Suppressor macrophage treated with lipopolysaccharide for 1 hour (primary cell): ENCODE measurements at regions not wholly inside any gene's neighbourhood (a gene's known extent, or its start where the extent isn't known, plus 50 kb on each side); places are given as distances from the start of the nearest gene placed in this dataset.

ENCODE experiments used
- DNase-seq, 3 donors: peaks; one replicate each; pipeline ENCODE4 v3.0.0-alpha.2; 2020 to 2022

DNA sequence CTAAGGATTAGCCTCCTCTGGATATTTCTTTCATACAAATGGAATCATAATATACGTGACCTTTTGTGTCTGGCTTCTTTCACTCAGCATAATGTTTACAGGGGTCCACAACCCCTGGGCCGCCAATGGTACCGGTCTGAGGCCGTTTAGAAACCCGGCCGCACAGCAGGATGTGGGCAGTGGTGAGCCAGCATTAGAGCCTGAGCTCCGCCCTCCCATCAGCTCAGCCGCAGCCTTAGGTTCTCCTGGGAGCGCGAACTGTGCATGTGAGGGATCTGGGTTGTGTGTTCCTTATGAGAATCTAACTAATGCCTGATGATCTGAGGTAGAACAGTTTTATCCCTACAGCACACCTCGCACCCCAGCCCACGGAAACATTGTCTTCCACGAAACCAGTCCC, 229.7 kb downstream of the ICE1 start:
- DNase-seq: no peak

DNA sequence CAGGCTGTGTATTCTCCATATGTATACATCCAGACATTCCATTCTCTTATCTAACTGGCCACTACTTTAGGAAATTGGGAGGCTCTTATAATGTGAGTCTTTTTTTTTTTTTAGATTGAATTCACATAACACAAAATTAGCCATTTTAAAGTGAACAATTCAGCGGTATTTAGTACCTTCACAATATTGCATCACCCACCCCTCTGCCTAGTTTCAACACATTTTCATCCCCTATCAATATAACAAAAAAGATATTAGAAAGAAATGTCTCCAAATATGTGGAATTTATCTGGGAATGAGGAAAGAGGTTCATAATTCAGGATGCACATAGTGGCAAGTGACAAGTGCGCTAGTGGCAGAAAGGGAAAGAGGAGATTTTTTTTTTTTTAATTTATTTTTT, 228.5 kb downstream of the ICE1 start:
- DNase-seq: no peak

DNA sequence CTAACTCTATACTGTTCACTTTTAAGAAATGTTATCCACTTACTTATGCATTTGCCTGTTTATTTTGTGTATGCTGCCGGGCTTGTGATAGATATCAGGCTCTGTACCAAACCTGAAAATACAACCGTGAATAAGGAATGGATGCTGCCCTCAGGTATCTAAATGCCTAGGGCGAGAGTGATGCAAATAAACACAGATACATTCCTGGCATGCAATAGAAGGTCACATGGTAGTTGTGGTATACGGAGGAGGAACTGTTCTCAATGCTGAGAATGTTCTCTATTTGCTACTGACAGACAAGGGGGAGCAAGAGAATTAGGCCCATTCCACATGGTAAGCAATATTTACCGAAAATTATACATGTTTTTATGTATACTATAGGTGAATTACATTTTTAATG, 227.8 kb downstream of the ICE1 start:
- no peak for DNase-seq

DNA sequence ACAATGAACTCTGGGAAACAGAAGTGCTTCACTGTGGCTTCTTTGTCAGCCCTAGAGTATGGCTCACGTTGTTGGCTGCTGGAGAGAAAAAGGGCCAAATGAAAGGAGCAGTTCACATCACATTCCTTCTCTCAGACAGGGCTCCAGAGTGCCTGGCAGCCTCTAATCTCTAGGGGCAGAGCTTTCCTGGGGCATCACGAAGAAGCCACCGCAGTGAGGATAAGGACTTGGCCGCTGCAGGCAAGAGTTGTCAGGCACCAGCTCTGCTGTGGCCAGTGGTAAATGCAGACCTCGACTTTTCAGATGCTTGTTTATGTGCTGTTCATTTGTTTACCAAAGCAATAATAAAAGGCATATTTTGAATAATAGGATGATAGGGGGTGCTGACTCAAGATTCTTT, 227.2 kb downstream of the ICE1 start:
- DNase-seq: no peak

DNA sequence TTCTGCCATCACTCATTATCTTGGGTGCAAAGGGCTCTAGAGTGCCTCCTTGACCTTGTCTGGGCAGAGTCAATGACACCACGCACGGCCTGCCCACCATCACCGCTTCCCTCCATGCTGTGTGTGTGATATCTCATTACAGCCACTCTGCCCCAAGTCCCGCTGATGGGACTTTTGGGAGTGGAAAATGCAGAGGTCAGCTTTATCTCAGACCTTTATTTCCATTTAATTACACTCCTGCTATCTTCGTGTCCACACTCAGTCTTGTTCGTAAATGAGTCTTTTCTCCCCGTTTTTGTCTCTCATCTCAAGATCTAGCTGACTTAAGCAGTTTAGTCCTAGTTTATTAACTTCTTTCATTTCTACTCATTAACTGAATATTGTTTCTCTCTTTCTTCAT, 226.2 kb downstream of the ICE1 start:
- DNase-seq: no peak

DNA sequence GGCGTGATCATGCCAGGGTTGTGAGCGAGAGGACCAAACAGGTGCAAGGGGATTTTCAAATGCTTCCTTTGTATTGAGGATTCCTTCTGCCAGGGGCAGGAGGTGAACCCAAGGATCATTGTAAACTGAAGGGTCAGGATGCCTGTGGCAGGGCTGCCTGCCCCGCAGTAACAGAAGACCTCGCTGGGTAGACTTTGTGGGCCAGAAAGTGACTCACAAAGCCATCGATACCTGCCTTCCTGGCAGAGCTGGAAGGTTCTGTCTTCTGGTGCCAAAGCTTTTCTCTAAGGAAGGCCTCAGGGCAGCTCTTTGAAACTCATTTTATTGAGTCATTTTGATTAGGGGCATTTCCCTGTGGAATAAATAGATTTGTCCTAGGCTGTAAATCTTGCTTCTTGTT, 223.4 kb downstream of the ICE1 start:
- DNase-seq: no peak

DNA sequence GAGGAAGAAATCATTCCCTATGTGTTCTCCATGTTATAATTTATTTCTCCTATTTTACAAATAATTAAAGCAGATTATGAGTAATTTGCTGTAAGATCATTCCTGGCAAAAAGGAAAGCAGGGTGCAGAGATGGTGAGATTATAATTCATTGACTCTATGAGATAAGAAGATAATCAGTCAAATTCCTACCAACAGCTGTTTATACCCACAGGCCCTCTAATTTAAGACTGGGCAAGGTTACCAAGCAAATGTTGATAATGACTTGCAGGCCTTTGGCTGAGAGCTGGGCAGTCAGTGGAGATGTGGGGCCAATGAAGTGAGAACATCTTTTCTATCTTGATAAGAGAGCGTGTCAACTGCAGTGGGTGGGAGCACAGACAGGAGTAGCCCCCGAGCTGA, 222.7 kb downstream of the ICE1 start:
- DNase-seq: no peak

DNA sequence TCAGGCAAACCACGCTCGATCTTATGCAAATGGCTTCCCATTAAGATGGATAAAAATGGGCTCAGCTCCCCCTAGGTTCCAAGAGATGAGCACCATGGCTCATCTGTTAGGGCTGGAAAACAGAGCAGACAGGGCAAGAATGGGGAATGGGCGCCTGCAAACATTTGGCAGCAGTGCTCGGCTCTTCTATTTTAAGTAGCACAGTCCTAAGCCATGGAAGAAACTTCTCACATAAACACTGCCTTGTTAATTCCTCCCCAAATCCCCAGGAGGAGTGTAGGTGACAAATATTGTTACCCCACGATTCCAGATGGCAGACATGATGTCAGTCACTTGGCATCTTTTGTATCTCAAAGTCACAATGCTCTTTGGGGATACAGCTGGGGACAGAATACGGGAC, 221.8 kb downstream of the ICE1 start:
- no peak for DNase-seq

DNA sequence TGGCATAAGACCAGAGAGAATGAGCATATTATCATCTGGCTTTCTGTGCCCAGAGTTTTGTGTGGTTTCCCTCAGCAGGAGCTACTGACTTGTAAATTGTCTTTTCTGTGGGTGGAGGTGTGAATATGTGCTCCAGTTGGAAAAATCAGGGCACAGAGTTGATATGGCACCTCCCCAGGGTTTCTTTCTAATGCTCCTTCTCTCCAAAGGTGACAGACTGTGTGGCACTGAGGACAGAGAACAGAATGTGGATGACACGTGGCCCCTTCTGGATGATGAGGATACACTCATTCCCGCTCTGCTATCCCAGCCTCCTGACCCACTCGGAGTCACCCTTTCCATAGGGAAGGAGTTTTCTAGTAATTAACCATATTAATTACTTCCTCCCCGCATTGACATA, 221.0 kb downstream of the ICE1 start:
- DNase-seq: no peak

DNA sequence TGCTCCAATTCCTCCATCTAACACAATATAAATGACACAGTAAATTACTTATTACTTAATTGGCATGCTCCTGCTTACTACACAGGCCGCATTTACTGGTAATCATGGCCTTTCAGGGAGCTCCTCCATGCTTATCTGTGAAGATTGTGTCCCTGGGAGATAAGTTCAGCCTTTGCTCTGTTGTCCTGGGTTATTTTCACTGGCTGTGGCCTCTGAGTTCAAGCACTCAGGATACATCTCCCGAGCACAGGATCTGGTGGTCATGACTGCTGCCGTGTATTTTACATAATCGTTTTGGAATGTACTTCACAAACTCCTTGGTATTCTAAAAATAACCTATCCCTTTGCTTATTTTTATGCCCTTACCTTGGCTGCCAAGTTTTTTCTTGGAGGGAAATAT, 215.7 kb downstream of the ICE1 start:
- no peak for DNase-seq

DNA sequence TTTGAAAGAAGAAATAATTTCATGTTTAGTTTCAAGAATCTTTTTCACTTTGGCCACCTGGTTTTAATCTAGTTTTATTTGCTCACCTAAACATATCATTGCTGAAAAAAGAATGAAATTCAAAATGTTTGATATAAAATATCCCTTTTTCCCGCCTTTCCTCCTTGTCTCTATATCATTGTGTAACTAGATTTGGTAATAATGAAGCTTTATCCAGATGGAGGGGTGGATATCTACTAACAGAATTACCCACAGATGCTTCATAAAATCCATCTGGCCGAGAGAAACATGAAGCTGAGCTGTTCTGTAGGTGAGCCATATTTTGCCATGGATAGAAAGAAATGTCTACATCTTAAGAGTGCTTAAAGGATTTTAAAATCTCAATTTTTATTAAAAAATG, 214.7 kb downstream of the ICE1 start:
- DNase-seq: no peak

DNA sequence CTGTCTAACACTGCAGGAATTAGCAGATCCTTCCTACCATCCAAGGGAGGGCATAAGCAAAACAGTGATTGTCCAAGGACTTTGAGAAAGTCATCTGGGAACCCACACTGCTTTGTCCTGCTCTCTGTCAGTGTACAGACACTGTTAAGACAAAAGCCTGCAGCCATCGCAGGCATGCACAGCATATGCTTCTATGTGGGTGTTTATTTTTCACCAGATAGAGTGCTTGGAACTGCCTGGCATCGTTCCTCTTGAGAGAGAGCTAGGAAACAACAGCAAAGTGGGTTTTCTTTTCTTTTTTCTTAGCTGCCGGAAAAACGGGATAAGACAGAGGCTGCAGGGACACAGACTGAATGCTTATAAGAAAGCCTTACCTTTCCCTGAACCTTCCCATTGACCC, 212.3 kb downstream of the ICE1 start:
- DNase-seq: no peak

DNA sequence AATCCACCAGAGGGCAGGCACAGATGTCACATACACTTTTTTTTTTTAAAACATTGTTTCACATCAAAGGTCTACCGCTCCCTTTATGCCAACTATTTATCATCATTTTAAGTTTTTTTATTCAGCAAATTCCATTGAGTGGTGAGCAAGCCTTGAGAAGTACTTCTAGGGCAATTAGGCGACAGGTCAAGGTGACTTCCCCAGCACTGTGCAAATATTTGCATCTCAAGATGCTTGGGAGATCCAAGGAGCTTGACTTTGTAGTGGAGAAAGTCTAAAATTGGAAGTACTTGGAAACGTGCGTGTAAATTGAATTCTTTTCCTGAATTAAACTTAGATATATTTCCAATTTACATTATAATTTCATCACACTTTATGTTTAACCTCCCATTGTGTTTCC, 211.1 kb downstream of the ICE1 start:
- no peak for DNase-seq

DNA sequence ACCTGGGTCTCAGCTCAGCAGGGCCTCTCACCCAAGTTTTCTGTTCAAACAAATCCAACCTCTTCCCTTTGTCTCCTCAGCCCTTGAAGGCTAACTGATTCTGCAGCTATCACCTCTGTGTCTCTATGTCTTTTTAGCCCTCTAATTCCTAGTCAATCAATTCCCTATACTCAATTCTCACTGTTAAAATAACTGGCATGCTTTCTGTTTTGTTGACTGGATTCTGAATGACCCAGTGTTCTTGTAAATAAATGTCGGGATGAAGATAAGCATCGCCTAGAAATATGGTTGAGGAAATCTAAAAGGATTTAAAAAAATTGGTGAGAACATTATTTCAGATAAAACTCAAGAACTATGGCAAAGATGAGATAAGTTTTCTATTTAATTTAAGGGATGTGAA, 210.2 kb downstream of the ICE1 start:
- DNase-seq: no peak

DNA sequence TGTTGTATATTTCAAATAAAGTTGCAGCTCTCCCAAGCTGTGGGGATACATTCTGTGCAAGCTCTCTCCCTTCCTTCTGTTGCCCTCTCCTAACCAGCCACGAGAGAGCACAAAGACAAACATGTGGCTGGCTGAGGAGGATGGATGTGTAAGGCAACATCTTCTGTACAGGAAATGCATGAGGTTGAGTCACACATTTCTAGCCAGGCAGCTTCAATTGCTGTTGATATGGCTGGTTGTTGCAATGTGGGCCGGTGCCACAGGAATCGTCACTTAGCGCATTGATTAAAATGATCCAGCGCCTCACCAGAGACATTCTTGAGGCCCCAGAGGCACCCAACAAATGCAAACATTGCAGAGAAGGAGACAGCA, 207.1 kb downstream of the ICE1 start:
- no peak for DNase-seq

DNA sequence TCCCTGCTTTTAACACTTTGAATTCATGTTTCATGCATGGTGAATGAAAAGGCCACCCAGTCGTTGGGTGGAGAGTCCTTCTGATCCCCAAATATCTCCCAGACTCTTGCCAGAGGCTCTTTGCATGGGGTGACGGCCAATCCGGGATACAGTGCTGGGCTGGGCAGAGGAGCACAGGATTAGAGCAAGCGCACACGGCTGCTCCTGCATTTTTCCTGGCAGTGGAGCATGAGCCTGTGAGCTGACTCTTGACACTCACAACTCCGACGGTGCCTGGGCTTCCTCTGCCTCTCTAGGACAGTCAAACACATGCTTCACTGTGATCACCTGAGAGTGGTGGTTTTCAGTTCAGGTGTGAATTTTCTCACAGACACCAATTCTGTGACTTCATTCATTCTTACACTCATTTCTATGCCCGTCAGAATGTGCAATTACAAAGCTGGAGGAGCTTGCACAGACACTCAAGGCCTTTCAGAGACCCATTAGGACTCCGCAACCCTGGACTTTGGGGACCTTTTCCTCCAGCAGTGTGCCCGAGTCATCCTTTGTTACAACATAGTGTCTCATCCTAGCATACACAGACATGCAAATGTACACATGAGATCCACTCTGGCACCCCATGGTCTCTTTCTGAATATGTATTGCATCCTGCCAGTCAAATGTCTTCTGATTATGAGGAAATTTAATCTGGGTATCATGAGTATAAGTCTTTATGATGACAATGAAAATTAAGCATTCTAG, 206.6 kb downstream of the ICE1 start:
- DNase-seq: no peak

DNA sequence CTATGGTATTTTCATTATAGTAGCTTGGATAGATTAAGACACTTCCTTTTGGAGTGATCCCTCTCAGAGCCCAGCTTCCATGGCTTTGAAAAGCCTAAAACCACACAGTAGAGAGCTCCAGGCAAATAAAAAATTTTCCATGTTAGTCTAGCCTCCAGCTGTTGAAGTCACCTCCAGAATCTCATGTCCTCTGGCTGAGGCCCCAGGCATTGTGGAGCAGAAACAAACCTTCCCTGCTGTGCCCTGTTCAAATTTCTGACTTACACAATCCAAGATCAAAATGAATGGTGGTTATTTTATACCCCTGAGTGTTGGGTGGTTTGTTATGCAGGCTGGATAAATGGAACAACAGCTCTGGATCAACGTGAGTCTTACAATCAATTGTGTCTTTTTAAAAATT, 203.9 kb downstream of the ICE1 start:
- no peak for DNase-seq

DNA sequence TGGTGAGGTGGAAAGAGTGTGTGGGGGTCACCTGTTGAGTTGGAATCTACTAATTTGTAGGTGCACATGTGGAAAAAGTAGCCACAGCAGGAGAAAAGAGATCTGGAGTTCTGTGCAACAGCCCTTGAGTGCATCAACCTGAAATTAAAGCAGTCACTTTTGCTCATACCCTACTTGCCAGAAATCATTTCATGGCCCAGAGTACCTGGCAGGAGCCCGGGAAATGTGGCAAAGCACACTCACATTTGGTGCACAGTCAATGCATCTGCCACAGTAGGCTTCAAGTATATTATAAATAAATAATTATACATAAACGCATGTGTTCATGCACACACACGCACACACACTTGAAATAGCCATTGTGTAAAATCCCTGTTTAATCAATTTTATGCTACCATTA, 203.0 kb downstream of the ICE1 start:
- DNase-seq: no peak

DNA sequence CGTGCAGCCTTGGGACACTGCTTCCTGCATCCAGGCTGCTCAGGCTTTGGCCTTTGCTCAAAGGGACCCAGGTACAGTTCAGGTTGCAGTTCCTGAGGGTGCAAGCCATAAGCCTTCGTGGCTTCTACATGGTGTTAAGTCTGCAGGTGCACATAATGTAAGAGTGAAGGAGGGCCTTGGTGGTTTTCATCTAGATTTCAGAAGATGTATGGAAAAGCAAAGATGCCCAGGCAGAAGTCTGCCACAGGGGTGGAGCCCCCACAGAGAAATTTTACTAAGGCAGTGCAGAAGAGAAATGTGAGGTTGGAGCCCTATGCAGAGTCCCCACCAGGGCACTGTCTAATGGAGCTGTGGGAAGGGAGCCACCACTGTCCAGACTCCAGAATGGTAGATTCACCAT, 200.9 kb downstream of the ICE1 start:
- no peak for DNase-seq

DNA sequence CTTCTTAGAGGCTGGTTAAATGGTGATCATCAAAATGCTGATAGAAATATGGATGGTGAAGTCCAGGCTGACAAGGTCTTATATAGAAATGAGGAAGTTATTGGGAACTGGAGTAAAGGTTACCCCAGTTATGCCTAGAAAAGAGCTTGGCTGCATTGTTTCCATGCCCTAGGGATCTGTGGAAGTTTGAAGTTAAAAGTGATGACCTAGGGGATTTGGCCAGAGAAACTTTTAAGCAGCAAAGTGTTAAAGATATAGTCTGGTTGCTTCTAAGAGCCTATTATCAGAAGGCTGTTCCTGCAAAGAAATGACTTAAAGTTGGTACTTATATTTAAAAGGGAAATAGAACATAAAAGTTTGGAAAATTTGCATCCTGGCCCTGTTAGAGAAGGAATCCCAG, 200.3 kb downstream of the ICE1 start:
- no peak for DNase-seq

DNA sequence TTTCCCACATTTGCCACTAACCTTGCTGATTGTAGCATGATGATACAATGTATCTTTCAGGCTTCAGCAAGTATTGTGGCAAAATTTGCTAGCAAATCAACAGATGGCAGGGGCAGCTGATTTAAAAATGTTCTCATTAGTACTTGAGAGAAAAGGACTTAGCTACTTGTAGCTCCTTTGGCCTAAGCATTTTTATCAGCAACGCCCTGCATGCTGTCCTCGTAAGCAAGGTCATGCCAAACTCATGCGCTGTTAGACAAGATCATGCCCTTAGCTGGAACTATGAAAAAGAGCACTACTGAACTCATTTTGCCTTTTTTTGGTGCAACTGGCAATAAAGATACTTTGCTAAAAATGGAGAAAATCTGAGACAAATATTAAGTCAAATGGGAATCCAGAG, 197.1 kb downstream of the ICE1 start:
- DNase-seq: no peak

DNA sequence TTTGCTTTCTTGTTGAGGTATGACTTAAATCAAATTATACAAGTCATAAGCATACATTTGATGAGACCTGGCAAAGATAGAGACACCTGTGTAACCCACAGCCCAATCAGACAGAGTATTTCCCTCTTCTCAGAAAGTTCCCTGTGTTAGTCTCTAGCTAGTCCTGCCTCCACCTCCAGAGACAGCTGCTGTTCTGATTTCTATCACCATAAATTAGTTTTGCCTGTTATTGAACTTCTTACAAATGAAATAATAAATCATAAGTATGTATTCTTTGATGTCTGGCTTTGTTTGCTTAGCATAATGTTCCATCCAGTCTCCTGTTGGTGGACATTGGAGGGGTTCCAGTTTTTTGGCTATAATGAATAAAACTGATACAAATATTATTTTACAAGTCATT, 194.5 kb downstream of the ICE1 start:
- no peak for DNase-seq

DNA sequence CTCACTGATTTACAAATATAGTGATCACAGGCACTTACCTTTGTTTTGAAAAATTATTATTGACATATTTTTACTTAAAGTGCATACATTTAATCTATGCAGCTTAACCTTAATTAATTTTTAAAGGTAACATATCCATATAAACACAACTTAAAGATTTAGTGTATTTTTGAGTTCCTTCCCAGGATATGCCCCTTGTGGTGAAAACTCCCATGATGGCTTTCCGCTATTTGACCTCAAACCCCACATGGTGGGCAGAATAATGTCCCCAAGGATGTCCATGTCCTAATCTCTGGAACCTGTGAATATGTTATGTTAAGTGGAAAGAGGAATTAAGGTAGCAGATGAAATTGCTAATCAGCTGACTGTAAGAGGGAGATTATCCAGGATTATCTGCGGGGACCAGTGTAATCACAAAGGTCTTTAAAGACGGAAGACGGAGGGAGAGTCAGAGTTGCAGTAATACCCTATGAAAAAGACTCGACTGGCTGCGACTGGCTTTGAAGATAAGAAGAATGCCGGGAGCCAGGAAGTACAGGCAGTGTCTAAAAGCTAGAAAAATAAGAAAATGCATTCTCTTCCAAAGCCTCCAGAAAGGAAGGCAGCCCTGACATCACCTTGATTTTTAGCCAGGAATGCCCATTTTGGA, 193.9 kb downstream of the ICE1 start:
- no peak for DNase-seq

DNA sequence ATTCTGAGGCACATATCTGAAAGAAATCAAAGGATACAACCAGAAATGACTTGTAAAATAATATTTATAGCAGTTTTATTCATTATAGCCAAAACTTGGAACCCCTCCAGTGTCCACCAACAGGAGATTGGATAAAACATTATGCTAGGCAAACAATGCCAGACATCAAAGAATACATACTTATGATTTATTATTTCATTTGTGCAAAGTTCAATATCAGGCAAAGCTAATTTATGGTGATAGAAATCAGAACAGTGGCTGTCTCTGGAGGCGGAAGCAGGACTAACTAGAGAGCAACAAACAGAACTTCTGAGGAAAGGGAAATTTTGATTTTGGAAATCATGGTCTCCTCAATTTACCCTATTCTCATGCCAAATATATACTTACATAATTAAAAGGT, 193.1 kb downstream of the ICE1 start:
- DNase-seq: no peak

DNA sequence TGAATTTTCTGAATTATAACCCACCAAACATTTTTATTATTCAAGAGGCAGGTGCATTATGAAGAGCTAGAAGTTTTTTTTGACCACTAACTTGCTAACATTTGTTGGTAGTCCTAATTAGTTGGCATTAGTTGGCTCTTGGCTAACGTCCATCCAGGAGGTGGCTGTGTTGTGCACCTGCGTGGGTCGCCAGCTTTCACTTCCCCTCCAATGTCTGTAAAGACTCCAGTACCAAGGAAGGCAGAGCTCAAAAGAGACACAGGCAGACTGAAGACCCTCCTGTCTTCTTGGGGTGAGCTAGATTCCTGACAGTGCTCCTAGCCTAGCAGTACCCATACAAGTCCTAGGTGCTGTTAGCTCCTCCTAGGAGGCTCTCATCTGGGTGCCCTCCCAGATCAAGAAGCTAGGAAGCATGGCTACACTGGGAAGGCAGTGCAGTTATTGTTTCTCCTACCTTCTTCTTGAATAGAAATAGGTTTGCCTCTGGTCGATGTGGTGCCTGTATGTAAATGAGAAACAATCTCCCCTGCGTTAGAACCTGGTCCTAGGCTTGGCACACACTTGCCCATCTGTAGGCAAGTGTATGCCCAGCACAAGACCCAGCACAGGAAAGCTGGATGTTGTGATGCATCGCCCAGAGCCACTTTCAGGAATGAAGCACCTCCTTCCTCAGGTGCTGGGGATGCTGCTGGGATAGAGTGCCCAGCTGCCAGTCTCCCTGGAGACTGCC, 190.9 kb downstream of the ICE1 start:
- DNase-seq: no peak
